ENCODE measurements at regions not wholly inside any gene's neighbourhood (a gene's known extent, or its start where the extent isn't known, plus 50 kb on each side); places are given as distances from the start of the nearest gene placed in this dataset.

DNA sequence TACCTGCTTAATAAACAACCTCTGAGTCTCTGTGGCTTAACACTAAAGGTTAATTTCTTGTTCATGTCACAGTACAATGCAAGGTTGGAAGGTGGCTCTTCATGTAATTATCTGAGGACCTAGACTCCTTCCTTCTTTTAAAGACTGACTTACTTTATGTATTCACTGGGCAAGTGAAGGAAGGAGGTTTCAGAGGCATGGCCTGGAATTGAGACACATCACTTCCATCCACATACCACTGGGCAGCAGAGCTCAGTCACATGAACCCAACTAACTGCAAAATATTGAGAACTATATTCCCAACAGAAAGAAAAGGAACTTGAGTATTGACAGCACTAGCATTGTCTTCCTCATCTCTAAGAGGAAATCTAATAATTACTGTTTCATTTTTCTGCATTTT, 57.5 kb upstream of the FN1 start:
- DNase-seq (ENCODE audit: low spot score) = no peak

DNA sequence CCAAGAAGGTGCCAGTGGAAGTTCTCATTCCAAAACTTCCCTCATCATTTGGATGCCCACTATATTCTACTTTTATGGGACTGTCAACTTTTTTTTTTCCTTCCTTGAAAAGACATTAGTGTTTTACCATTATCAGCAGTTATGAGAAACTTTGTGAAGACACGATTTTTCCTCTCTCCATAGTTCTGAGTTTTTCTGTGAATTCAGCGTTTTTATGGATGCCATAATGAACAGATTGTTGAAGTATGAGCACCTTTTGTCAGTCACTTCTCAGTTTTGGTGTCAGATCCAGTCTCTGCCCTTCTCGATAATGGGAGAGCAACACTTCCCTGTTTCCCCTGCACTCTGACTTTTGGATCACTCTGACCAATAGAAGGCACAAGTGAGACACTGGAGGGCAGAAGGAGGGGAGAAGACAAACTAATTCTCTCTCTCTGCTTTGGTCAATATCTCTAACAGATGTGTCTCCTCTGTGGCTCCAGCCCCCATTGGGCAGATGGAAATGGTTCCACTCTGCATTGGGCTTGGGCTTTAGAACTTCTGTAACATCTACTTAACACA, 53.5 kb upstream of the FN1 start:
- DNase-seq (ENCODE audit: low spot score) = no peak

DNA sequence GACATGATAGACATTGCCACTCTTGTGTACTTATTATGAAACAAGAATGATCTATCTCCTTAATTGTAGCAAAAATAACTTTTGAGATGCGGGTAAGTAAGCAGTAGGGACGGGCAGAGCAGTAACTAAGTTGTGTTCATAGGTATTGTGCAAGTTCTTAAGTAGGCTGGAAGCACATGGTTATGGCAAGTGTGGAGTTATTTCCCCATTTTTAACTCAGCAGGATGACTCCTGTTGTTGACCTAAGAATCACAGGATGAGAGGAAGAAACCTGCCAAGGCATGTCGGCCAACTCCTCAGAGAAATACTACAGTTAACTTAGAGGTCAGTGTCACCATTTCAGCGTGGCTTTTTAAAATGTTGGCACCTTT, 51.1 kb upstream of the FN1 start:
- DNase-seq (ENCODE audit: low spot score) = no peak

DNA sequence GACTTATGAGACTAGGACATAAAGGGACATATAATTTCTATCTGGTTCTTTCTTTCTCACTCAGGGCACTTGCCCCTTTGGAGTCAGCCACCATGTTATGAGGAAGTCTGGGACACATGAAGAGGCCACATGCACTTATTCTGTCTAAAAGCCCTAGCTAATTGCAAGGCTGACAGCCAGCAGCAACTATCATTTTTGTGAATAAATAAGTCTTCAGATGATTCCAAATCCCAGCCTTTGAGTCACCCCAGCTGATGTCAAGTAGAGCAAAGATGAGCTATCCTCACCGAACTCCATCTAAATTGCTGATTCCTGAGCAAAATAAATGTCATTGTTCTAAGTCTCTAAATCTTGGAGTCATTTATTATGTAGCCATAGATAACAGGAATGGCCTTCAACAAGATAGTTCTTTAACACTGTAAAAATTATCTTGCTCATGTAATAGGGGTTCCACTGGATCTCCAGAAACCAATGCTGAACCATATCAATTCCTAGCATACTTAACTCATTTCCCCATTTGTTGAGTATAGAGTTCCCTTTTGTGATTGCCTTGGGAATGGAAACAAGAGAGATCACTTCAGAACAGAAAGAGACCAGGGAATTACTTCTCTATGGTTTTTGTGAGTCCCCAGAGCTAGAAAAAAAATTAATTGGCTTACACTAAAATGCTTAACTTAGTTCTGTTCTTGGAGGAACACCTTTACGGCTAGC, 50.6 kb upstream of the FN1 start:
- no peak for DNase-seq (ENCODE audit: low spot score)

All from RKO (cell line).